ENCODE measurements at regions not wholly inside any gene's neighbourhood (a gene's known extent, or its start where the extent isn't known, plus 50 kb on each side); places are given as distances from the start of the nearest gene placed in this dataset.

- Histone ChIP-seq H3K4me1 (ENCODE audit: control insufficient read depth, insufficient read depth, low read length) (no peaks in the 10 kb centered on the region), H3K27ac (ENCODE audit: low read depth, low read length) (no peak overlapping the region), H3K36me3 (ENCODE audit: control insufficient read depth, insufficient read depth, low read length) (no peaks in the 10 kb centered on the region), H3K9me3 (ENCODE audit: control insufficient read depth, insufficient read depth, low read length) (no peaks in the 10 kb centered on the region), H3K4me3 (ENCODE audit: low read depth, low read length) (no peak overlapping the region), H3K27me3 (ENCODE audit: control insufficient read depth, insufficient read depth, low read length) (no peaks in the 10 kb centered on the region)
- peak in 1 of 6 donors; percentile 27 for DNase-seq (ENCODE audit: low read depth in 4 of 6, low spot score in 6 of 6)
- 50% methylated on average over 1 of the region's 1 CpG for WGBS (ENCODE audit: insufficient coverage)
Observed at GRCh38 chr4:129748991-129749390, 653.0 kb downstream of the C4orf33 start.

GRCh38 chr4:129751646-129752045 lies 655.7 kb downstream of the C4orf33 start:
- no peak for DNase-seq (ENCODE audit: low read depth in 4 of 6, low spot score in 6 of 6)
- Histone ChIP-seq H3K27ac (ENCODE audit: low read depth, low read length) (no peak overlapping the region), H3K36me3 (ENCODE audit: control insufficient read depth, insufficient read depth, low read length) (no peaks in the 10 kb centered on the region), H3K27me3 (ENCODE audit: control insufficient read depth, insufficient read depth, low read length) (no peaks in the 10 kb centered on the region), H3K9me3 (ENCODE audit: control insufficient read depth, insufficient read depth, low read length) (no peaks in the 10 kb centered on the region), H3K4me3 (ENCODE audit: low read depth, low read length) (no peak overlapping the region), H3K4me1 (ENCODE audit: control insufficient read depth, insufficient read depth, low read length) (no peaks in the 10 kb centered on the region)
- no CpG with 5 or more reads among the region's 2 CpGs for WGBS (ENCODE audit: insufficient coverage)

GRCh38 chr4:129783596-129783995 lies 687.6 kb downstream of the C4orf33 start:
- Histone ChIP-seq H3K36me3 (ENCODE audit: control insufficient read depth, insufficient read depth, low read length) (no peaks in the 10 kb centered on the region), H3K4me1 (ENCODE audit: control insufficient read depth, insufficient read depth, low read length) (no peaks in the 10 kb centered on the region), H3K4me3 (ENCODE audit: low read depth, low read length) (no peak overlapping the region), H3K9me3 (ENCODE audit: control insufficient read depth, insufficient read depth, low read length) (no peaks in the 10 kb centered on the region), H3K27me3 (ENCODE audit: control insufficient read depth, insufficient read depth, low read length) (no peaks in the 10 kb centered on the region), H3K27ac (ENCODE audit: low read depth, low read length) (no peak overlapping the region)
- peak in 1 of 6 donors; percentile 15 for DNase-seq (ENCODE audit: low read depth in 4 of 6, low spot score in 6 of 6)
- no CpG with 5 or more reads among the region's 5 CpGs for WGBS (ENCODE audit: insufficient coverage)

GRCh38 chr4:129788486-129788885 lies 692.5 kb downstream of the C4orf33 start:
- Histone ChIP-seq H3K36me3 (ENCODE audit: control insufficient read depth, insufficient read depth, low read length) (no peaks in the 10 kb centered on the region), H3K4me3 (ENCODE audit: low read depth, low read length) (no peak overlapping the region), H3K9me3 (ENCODE audit: control insufficient read depth, insufficient read depth, low read length) (no peaks in the 10 kb centered on the region), H3K27ac (ENCODE audit: low read depth, low read length) (no peak overlapping the region), H3K27me3 (ENCODE audit: control insufficient read depth, insufficient read depth, low read length) (no peaks in the 10 kb centered on the region), H3K4me1 (ENCODE audit: control insufficient read depth, insufficient read depth, low read length) (no peaks in the 10 kb centered on the region)
- 48% methylated on average over 2 of the region's 3 CpGs for WGBS (ENCODE audit: insufficient coverage)
- peak in 3 of 6 donors; percentile 9 to 50 (median 17) for DNase-seq (ENCODE audit: low read depth in 4 of 6, low spot score in 6 of 6)

- Histone ChIP-seq H3K9me3 (ENCODE audit: control insufficient read depth, insufficient read depth, low read length) (no peaks in the 10 kb centered on the region), H3K4me1 (ENCODE audit: control insufficient read depth, insufficient read depth, low read length) (no peaks in the 10 kb centered on the region), H3K4me3 (ENCODE audit: low read depth, low read length) (no peak overlapping the region), H3K27me3 (ENCODE audit: control insufficient read depth, insufficient read depth, low read length) (no peaks in the 10 kb centered on the region), H3K36me3 (ENCODE audit: control insufficient read depth, insufficient read depth, low read length) (no peaks in the 10 kb centered on the region), H3K27ac (ENCODE audit: low read depth, low read length) (no peak overlapping the region)
- WGBS (ENCODE audit: insufficient coverage) = no CpG with 5 or more reads among the region's 5 CpGs
- DNase-seq (ENCODE audit: low read depth in 4 of 6, low spot score in 6 of 6) = peak in 3 of 6 donors; percentile 13 to 93 (median 33)
Observed at GRCh38 chr4:129804461-129804981, 708.6 kb downstream of the C4orf33 start.

- H3K36me3 ChIP-seq (ENCODE audit: control insufficient read depth, insufficient read depth, low read length) = no peaks in the 10 kb centered on the region
- H3K27ac ChIP-seq (ENCODE audit: low read depth, low read length) = no peak overlapping the region
- no peak overlapping the region for H3K4me3 ChIP-seq (ENCODE audit: low read depth, low read length)
- no peaks in the 10 kb centered on the region for H3K4me1 ChIP-seq (ENCODE audit: control insufficient read depth, insufficient read depth, low read length)
- no peak for DNase-seq (ENCODE audit: low read depth in 4 of 6, low spot score in 6 of 6)
- no peaks in the 10 kb centered on the region for H3K27me3 ChIP-seq (ENCODE audit: control insufficient read depth, insufficient read depth, low read length)
- H3K9me3 ChIP-seq (ENCODE audit: control insufficient read depth, insufficient read depth, low read length) = no peaks in the 10 kb centered on the region
Observed at GRCh38 chr4:129806986-129807385, 711.0 kb downstream of the C4orf33 start.

GRCh38 chr4:129808242-129808641 lies 712.3 kb downstream of the C4orf33 start:
- Histone ChIP-seq H3K27ac (ENCODE audit: low read depth, low read length) (no peak overlapping the region), H3K9me3 (ENCODE audit: control insufficient read depth, insufficient read depth, low read length) (no peaks in the 10 kb centered on the region), H3K4me1 (ENCODE audit: control insufficient read depth, insufficient read depth, low read length) (no peaks in the 10 kb centered on the region), H3K27me3 (ENCODE audit: control insufficient read depth, insufficient read depth, low read length) (no peaks in the 10 kb centered on the region), H3K36me3 (ENCODE audit: control insufficient read depth, insufficient read depth, low read length) (no peaks in the 10 kb centered on the region), H3K4me3 (ENCODE audit: low read depth, low read length) (no peak overlapping the region)
- WGBS (ENCODE audit: insufficient coverage) = no CpG with 5 or more reads among the region's 1 CpG
- no peak for DNase-seq (ENCODE audit: low read depth in 4 of 6, low spot score in 6 of 6)

- Histone ChIP-seq H3K4me3 (ENCODE audit: low read depth, low read length) (no peak overlapping the region), H3K4me1 (ENCODE audit: control insufficient read depth, insufficient read depth, low read length) (no peaks in the 10 kb centered on the region), H3K36me3 (ENCODE audit: control insufficient read depth, insufficient read depth, low read length) (no peaks in the 10 kb centered on the region), H3K27ac (ENCODE audit: low read depth, low read length) (no peak overlapping the region), H3K27me3 (ENCODE audit: control insufficient read depth, insufficient read depth, low read length) (no peaks in the 10 kb centered on the region), H3K9me3 (ENCODE audit: control insufficient read depth, insufficient read depth, low read length) (no peaks in the 10 kb centered on the region)
- DNase-seq (ENCODE audit: low read depth in 4 of 6, low spot score in 6 of 6) = no peak
- no CpG with 5 or more reads among the region's 1 CpG for WGBS (ENCODE audit: insufficient coverage)
Observed at GRCh38 chr4:129821073-129821472, 725.1 kb downstream of the C4orf33 start.

- no peaks in the 10 kb centered on the region for H3K36me3 ChIP-seq (ENCODE audit: control insufficient read depth, insufficient read depth, low read length)
- no peak overlapping the region for H3K27ac ChIP-seq (ENCODE audit: low read depth, low read length)
- no peaks in the 10 kb centered on the region for H3K27me3 ChIP-seq (ENCODE audit: control insufficient read depth, insufficient read depth, low read length)
- H3K9me3 ChIP-seq (ENCODE audit: control insufficient read depth, insufficient read depth, low read length) = no peaks in the 10 kb centered on the region
- no peaks in the 10 kb centered on the region for H3K4me1 ChIP-seq (ENCODE audit: control insufficient read depth, insufficient read depth, low read length)
- H3K4me3 ChIP-seq (ENCODE audit: low read depth, low read length) = no peak overlapping the region
- no peak for DNase-seq (ENCODE audit: low read depth in 4 of 6, low spot score in 6 of 6)
Observed at GRCh38 chr4:129821963-129822362, 726.0 kb downstream of the C4orf33 start.

GRCh38 chr4:129822701-129823100 lies 726.7 kb downstream of the C4orf33 start:
- Histone ChIP-seq H3K4me1 (ENCODE audit: control insufficient read depth, insufficient read depth, low read length) (no peaks in the 10 kb centered on the region), H3K9me3 (ENCODE audit: control insufficient read depth, insufficient read depth, low read length) (no peaks in the 10 kb centered on the region), H3K27me3 (ENCODE audit: control insufficient read depth, insufficient read depth, low read length) (no peaks in the 10 kb centered on the region), H3K27ac (ENCODE audit: low read depth, low read length) (no peak overlapping the region), H3K36me3 (ENCODE audit: control insufficient read depth, insufficient read depth, low read length) (no peaks in the 10 kb centered on the region), H3K4me3 (ENCODE audit: low read depth, low read length) (no peak overlapping the region)
- 90% methylated on average over 1 of the region's 2 CpGs for WGBS (ENCODE audit: insufficient coverage)
- DNase-seq (ENCODE audit: low read depth in 4 of 6, low spot score in 6 of 6) = no peak

Measured in spinal cord (tissue), 9 donors.